ENCODE measurements at regions not wholly inside any gene's neighbourhood (a gene's known extent, or its start where the extent isn't known, plus 50 kb on each side); places are given as distances from the start of the nearest gene placed in this dataset.

GRCh38 chr1:57675776-57676175 lies 251.9 kb upstream of the DAB1 start (continued):
- TF ChIP-seq ZNF274 (IDR thresholded peaks at IDR 0.05; ENCODE audit: low read depth, low read length): no peak
- TF ChIP-seq REST (IDR thresholded peaks at IDR 0.05; ENCODE audit: low read depth): no peak
- TF ChIP-seq RAD21 (IDR thresholded peaks at IDR 0.05; ENCODE audit: low read depth): no peak
- no peak for TF ChIP-seq CEBPB (IDR thresholded peaks at IDR 0.05; ENCODE audit: low read depth)
- TF ChIP-seq ZFX (IDR thresholded peaks at IDR 0.05): no peak
- no peak for TF ChIP-seq SRF (IDR thresholded peaks at IDR 0.05; ENCODE audit: low read depth)
- no peak for TF ChIP-seq SIN3A (IDR thresholded peaks at IDR 0.05; ENCODE audit: low read depth)

DNA sequence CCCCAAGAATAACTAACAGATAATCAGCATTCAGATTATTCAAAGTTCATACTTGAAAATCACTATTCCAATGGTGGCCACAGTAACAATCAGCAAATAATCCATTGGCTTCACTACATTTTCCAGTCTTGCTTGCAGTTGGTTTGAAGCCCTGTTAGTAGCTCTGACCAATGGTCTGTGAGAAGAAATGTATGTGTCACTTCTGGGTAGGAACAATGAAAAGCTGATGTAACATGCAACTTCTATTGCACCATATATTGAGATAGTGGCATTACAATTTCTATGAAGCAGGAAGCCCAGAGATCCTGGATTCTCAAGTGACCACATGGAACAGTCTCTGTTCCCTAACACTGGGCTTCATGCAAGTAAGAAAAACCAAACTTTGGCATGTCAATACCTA lies 250.9 kb upstream of the DAB1 start:
- RAD21 ChIA-PET (ENCODE audit: low non-redundant PET in 1 of 2, low total read pairs in 2 of 2, uncharacterized antibody in 2 of 2, unreplicated experiment in 2 of 2): no interaction called here
- intact Hi-C loops (cut with micrococcal nuclease): no loop called here
- no TSS peak for BruUV-seq (replicated peaks)
- no peak overlapping the region for H3K4me2 ChIP-seq (ENCODE audit: low read length)
- CTCF ChIA-PET: no interaction called here
- H3K9me3 ChIP-seq (ENCODE audit: control insufficient read depth in 1 of 2, insufficient read depth in 1 of 2, low read depth in 1 of 2, low read length in 2 of 2): no peaks in the 10 kb centered on the region
- DNase-seq (ENCODE audit: low read depth, low spot score) (no peak), ATAC-seq (no peak)
- H4K20me1 ChIP-seq (ENCODE audit: insufficient read depth): no peaks in the 10 kb centered on the region
- H3K79me2 ChIP-seq (ENCODE audit: insufficient read depth, low read length): no peaks in the 10 kb centered on the region
- H3K36me3 ChIP-seq (ENCODE audit: control insufficient read depth in 1 of 2, insufficient read depth in 2 of 2, low read length in 2 of 2): no peaks in the 10 kb centered on the region
- POLR2A ChIA-PET: no interaction called here
- no peak overlapping the region for H3K27ac ChIP-seq (ENCODE audit: low read depth, low read length)
- H3K4me1 ChIP-seq (ENCODE audit: control insufficient read depth in 1 of 2, insufficient read depth in 2 of 2, low read length in 2 of 2): no peaks in the 10 kb centered on the region
- H3K27me3 ChIP-seq (ENCODE audit: insufficient read depth, low read length): no peaks in the 10 kb centered on the region
- no peaks in the 10 kb centered on the region for H3K9me2 ChIP-seq (ENCODE audit: insufficient read depth)
- no peak overlapping the region for H3K9ac ChIP-seq (ENCODE audit: low read length)
- H3K4me3 ChIP-seq (replicated peaks in 1 of 2; ENCODE audit: low read depth in 1 of 2, low read length in 2 of 2): no peak overlapping the region
- H2AFZ ChIP-seq (ENCODE audit: low read depth, low read length, poor library complexity, severe bottlenecking): no peak overlapping the region
- TF ChIP-seq REST (IDR thresholded peaks at IDR 0.05; ENCODE audit: low read depth) (no peak), CEBPB (IDR thresholded peaks at IDR 0.05; ENCODE audit: low read depth) (0 out of 2 replicates have a peak, but pooled peaks have one; percentile 20)
